ENCODE measurements at regions not wholly inside any gene's neighbourhood (a gene's known extent, or its start where the extent isn't known, plus 50 kb on each side); places are given as distances from the start of the nearest gene placed in this dataset.

- no peaks in the 10 kb centered on the region for H3F3A ChIP-seq (ENCODE audit: insufficient read depth, low read depth)
- no peaks in the 10 kb centered on the region for H3K79me2 ChIP-seq (ENCODE audit: low read depth)
- no peaks in the 10 kb centered on the region for H3K9me3 ChIP-seq (ENCODE audit: insufficient read depth, low read depth)
- no peak overlapping the region for H3K4me2 ChIP-seq
- H3K27me3 ChIP-seq (ENCODE audit: insufficient read depth, low read depth), result peaks cover 34% of the 10 kb centered on the region
- no peaks in the 10 kb centered on the region for H3K36me3 ChIP-seq (ENCODE audit: low read depth)
- H3K9me2 ChIP-seq (ENCODE audit: insufficient read depth), result no peaks in the 10 kb centered on the region
- H4K20me1 ChIP-seq (ENCODE audit: insufficient read depth), result no peaks in the 10 kb centered on the region
- no peaks in the 10 kb centered on the region for H3K4me1 ChIP-seq (replicated peaks; ENCODE audit: insufficient read depth)
- intact Hi-C loops (cut with micrococcal nuclease; ENCODE audit: unreplicated experiment), result no loop called here
- DNase-seq, result no peak
- no TSS peak for BruUV-seq (replicated peaks)
- H3K27ac ChIP-seq, result no peak overlapping the region
- CTCF ChIA-PET, result no interaction called here
- POLR2A ChIA-PET (ENCODE audit: unreplicated experiment), result no interaction called here
- H2AFZ ChIP-seq, result no peak overlapping the region
- TF ChIP-seq EZH2 (IDR thresholded peaks at IDR 0.05; ENCODE audit: low read depth) (no peak), CTCF (conservative IDR thresholded peaks at IDR 0.05) (no peak)
- H3K4me3 ChIP-seq, result no peak overlapping the region
Observed at GRCh38 chr12:125922330-125922729, 857.1 kb downstream of the AACS start.

- Histone ChIP-seq H4K20me1 (ENCODE audit: insufficient read depth) (no peaks in the 10 kb centered on the region), H2AFZ (no peak overlapping the region), H3K4me1 (replicated peaks; ENCODE audit: insufficient read depth) (no peaks in the 10 kb centered on the region), H3K27me3 (ENCODE audit: insufficient read depth, low read depth) (no peaks in the 10 kb centered on the region), H3K9me2 (ENCODE audit: insufficient read depth) (no peaks in the 10 kb centered on the region), H3K79me2 (ENCODE audit: low read depth) (no peaks in the 10 kb centered on the region), H3K27ac (no peak overlapping the region), H3K4me2 (no peak overlapping the region), H3K36me3 (ENCODE audit: low read depth) (no peaks in the 10 kb centered on the region), H3K4me3 (no peak overlapping the region), H3K9me3 (ENCODE audit: insufficient read depth, low read depth) (no peaks in the 10 kb centered on the region), H3F3A (ENCODE audit: insufficient read depth, low read depth) (no peaks in the 10 kb centered on the region)
- intact Hi-C loops (cut with micrococcal nuclease; ENCODE audit: unreplicated experiment), result no loop called here
- CTCF ChIA-PET, result no interaction called here
- POLR2A ChIA-PET (ENCODE audit: unreplicated experiment), result no interaction called here
- no peak for DNase-seq
- BruUV-seq (replicated peaks), result no TSS peak
- no peak for TF ChIP-seq EZH2 (IDR thresholded peaks at IDR 0.05; ENCODE audit: low read depth)
- no peak for TF ChIP-seq CTCF (conservative IDR thresholded peaks at IDR 0.05)
Observed at GRCh38 chr12:125936502-125936901, 871.3 kb downstream of the AACS start.

GRCh38 chr12:125944446-125944845, 879.2 kb downstream of the AACS start:
- POLR2A ChIA-PET (ENCODE audit: unreplicated experiment), result interaction anchor here (0.6 kb wide), 1 partner anchor 40 kb away, joined by 3 read pairs; no protein-coding TSS in a partner anchor

More at GRCh38 chr12:125944446-125944845, 879.2 kb downstream of the AACS start:
- H2AFZ ChIP-seq, result no peak overlapping the region
- no peaks in the 10 kb centered on the region for H3F3A ChIP-seq (ENCODE audit: insufficient read depth, low read depth)
- H3K4me1 ChIP-seq (replicated peaks; ENCODE audit: insufficient read depth), result no peaks in the 10 kb centered on the region
- TF ChIP-seq CTCF (conservative IDR thresholded peaks at IDR 0.05) (no peak), EZH2 (IDR thresholded peaks at IDR 0.05; ENCODE audit: low read depth) (no peak)
- no peak overlapping the region for H3K27ac ChIP-seq
- H3K9me3 ChIP-seq (ENCODE audit: insufficient read depth, low read depth), result no peaks in the 10 kb centered on the region
- H3K27me3 ChIP-seq (ENCODE audit: insufficient read depth, low read depth), result no peaks in the 10 kb centered on the region
- H3K4me3 ChIP-seq, result no peak overlapping the region
- H3K79me2 ChIP-seq (ENCODE audit: low read depth), result no peaks in the 10 kb centered on the region
- DNase-seq, result no peak
- no peaks in the 10 kb centered on the region for H3K36me3 ChIP-seq (ENCODE audit: low read depth)
- H3K4me2 ChIP-seq, result no peak overlapping the region
- H4K20me1 ChIP-seq (ENCODE audit: insufficient read depth), result no peaks in the 10 kb centered on the region
- no TSS peak for BruUV-seq (replicated peaks)
- intact Hi-C loops (cut with micrococcal nuclease; ENCODE audit: unreplicated experiment), result no loop called here
- CTCF ChIA-PET, result no interaction called here
- no peaks in the 10 kb centered on the region; the same call in 1 of the 2 replicates for H3K9me2 ChIP-seq (ENCODE audit: insufficient read depth)
